Hepatocyte (in vitro differentiated cells): ENCODE measurements at regions not wholly inside any gene's neighbourhood (a gene's known extent, or its start where the extent isn't known, plus 50 kb on each side); places are given as distances from the start of the nearest gene placed in this dataset.

Source experiments
- CTCF ChIP-seq: fragments of 200-600 bp; sonication (generic); IDR thresholded peaks from 2 replicates; pipeline ENCODE4 v1.5.1; 2016; ENCODE audit warnings: antibody characterized with exemption, mild to moderate bottlenecking; ENCODE audit not compliant: poor library complexity
- EZH2 ChIP-seq: fragments of 200-600 bp; sonication (generic); IDR thresholded peaks from 2 replicates; pipeline ENCODE4 v1.6.1; 2016; ENCODE audit warnings: antibody characterized with exemption, mild to moderate bottlenecking, borderline replicate concordance

GRCh38 chr7:13031468-13031867 lies 344.0 kb downstream of the ARL4A start:
- TF ChIP-seq CTCF, result no peak
- no peak for TF ChIP-seq EZH2
